SHP77 treated with DMSO at 0.1 percent for 48 hours (cell line): ENCODE measurements at regions not wholly inside any gene's neighbourhood (a gene's known extent, or its start where the extent isn't known, plus 50 kb on each side); places are given as distances from the start of the nearest gene placed in this dataset.

Source experiments
- DNase-seq: peaks from one replicate; lab custom pipeline; 2025; lab: John Stamatoyannopoulos, UW

DNA sequence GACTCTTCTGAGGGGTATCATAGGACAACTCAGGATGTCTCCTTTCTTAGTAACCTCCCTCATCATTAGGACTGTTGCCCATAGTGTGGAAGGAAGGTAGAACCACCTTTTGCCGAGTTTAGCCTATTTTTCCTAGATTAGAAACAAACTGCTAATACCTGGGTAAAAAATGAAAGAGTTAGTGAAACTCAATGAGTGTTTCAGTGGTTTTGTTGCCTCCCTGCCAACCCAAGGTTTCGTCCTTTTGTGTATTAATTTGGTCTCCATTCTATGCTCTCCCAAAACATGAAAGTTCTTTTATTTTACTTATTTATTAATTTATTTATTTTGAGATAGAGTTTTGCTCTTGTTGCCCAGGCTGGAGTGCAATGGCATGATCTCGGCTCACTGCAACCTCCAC lies 174.9 kb upstream of the KCNJ16 start:
- no peak for DNase-seq

DNA sequence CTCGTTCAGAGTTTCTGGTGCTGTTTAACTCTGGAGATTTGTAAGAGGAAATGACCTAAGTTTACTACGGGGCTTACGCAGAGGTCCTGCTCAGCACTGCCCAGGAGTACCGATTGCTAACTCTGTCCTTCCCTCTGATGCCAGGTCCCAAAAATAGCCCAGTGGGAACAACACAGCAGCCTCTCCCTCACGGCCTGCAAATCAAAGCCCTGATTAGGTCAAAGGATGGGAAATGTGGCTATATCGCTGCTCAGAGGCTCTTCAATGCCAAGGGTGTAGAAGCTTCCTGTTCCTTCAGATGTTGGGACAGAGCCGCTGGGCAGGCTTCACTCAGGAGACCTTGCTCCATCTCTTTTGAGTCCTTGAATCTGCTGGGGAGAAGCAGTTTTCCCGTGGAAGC lies 174.2 kb upstream of the KCNJ16 start:
- DNase-seq: no peak

DNA sequence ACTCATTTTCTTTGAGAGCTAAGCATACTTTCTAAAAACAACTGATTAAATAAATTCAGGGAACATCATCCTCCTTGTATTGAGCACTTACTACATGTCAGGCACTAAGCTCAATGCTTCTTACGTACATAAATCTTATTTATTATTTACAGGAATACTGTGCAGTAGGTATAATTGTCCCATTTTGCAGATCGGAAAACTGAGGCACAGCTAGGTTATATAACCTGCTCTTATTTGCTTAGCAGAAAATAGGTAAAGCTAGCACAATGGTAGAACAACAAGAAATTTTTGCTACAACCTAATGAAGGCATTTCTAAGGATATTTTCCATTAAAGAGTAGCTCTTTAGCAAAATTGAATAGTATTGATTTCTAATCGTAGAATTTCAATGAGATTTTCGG lies 168.7 kb upstream of the KCNJ16 start:
- no peak for DNase-seq

DNA sequence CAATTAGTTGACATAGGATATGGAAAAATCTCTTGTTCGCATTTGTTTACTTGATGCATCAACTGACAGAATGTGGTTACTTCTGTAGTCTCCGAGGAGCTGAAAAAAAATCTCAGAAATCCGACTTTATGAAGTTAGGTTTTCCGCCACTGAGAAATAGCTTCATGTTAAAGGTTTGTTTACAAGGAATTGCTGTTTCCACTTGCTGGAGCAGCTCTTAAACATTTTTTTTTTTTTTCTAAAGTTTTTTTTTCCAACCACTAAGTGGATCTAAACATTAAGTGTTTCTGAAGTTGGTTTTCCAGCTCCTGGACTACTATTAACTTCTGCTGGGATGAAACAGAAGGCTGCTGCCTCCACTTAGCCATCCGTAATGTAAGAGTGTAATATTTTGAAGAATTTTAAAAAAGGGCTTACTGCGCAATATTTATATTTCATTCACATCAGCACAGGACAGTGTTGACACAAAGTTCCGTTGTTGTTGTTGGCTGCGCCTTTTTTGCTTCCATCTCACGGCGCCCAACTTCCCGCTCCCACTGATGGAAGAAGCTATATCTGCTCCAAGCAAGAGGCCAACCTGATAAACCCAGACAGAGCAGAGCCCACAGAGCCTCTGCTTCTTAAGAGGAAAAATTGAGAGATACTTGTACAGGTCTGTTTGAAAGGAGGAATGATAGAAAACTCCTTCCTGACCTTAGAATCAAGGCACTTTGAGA lies 167.7 kb upstream of the KCNJ16 start:
- DNase-seq: no peak

DNA sequence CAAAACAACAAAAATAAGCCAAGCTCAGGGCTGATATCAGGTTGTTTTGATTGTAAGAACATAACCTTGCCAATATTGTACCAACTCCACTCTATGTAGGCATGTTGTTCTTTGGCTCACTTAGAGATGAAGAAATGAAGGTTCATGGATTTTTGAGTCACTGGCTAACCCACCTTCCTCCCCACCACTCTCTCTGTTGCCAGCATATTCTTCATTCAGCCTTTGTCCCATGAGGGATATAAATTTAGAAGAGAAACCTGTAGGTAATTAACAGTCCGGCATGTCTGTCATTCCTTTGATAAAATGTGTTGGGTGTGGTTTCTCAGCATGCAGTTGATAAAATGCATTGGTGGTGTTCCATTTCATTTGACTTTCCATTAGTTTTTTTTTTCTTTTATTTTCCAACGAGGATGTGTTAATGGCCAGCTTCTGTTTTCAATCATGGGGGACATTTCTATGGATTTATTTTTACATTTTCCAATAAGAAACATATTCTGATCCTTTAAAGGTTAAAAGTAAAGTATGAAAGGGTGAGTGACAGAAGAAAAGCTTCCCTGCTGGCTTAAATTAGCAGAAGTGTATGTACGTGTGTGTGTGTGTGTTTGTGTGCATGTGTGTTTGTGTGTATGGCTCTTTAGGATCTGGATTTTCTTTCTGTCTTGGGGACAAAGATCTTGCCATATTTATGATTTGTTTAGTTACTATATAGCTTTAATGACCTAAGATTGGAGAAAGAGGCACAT lies 166.2 kb upstream of the KCNJ16 start:
- DNase-seq: no peak

DNA sequence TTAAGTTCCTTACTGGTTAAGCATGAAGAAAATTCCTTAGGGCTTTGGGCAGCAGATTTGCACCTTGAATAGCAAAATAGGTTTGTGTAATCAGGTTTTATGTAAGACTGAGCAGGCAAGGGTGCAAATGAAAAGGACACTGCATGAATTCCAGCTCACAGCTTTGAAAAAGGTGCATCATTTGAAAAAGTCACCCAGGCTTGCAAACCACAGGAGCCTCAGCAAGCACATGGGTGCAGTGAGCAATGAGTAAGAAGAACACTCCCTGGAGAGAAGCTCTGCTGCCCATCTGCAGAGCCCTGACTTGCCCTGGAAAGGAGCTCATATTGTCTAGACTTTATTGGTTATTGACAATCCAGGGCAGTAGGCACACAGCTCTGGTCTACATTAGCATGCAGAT lies 165.6 kb upstream of the KCNJ16 start:
- DNase-seq: no peak

DNA sequence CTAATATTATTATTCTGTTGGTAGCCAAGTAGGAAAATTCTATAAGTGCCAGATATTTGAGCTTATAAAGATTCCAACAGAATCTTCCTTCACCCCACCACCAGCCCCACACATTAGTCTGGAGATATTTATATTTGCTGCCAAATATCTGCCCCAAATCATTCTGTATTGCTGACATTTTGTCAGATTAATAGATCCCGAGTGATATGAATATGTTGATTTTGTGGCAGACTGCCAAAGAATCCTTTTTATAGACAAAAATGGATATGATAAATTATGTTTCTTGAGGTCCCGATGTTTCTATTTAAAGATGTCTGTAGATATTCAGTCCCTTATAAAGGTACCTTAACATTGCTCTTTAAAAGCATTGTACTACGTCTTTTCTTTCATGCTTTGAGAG lies 162.2 kb upstream of the KCNJ16 start:
- DNase-seq: no peak

DNA sequence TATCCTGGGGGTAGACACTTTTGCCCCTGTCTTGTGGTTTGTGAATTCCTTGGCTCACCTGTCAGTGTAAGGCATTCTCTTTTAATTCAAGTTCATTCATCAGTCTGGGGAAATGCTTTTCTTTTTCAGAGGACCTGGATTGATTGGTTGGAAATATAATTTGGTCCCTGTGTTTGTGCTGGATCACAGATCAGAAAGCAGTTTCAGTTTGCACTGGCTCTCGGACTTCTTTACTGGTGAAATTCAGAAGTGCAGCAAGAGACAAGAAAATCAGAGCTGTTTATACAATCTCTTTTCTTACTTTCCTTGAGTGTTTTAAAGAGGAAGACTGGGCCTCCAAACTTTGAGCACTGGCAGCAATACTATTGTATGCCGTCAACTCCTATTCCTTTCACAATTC lies 161.8 kb upstream of the KCNJ16 start:
- DNase-seq: no peak

DNA sequence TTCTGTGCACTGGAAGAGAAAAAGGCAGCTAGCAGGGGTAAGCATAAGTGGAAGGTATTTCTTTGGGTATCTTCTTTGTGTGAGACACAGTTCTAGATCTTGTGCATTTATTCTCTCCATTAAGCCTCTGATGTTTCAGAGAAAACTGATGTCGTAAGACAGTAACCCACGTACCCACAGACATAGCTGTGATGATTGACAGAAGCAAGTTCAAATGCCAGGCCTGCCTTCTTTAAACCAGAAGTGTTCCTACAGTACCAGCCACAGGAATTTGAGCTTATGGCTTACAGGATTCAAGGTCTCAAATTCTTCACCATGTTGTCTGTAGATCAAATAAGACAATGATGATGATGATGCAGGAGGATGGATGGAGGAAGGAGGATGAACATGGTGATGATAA lies 161.4 kb upstream of the KCNJ16 start:
- DNase-seq: no peak

DNA sequence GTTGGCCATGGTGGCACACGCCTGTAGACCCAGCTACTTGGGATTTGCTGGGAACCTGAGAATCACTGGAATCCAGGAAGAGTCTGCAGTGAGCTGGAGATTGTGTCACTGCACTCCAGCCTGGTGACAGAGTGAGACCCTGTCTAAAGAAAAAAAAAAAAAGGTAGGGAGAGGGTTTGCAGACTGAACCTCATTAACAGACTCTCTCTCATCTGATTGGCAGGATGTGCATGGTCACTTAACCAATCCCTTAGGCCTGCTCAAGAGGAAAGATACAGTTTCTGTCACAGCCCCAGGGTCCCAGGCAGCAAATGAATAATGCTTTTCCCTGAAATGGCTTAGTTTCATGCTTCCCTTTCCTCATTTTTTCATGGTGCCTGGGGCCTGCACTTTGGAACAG lies 160.5 kb upstream of the KCNJ16 start:
- no peak for DNase-seq

DNA sequence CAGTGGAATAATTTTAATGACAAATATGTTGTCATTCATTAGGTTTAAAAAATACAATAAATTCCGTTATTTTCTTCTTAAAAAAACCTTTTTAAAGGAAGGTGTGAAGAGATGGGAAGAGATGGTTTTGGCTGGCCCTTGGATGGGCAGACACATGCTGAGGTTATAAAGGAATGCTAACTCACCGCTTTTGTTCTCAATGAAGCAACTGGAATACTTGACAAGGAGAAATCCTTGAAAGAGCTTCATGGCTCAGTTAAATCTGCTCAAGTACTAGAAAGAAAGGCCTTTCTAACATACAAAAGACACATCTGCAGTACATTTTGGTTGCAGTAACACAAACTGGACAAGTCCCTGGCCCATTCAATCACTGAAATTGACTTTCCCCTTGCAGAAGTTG lies 158.3 kb upstream of the KCNJ16 start:
- no peak for DNase-seq

DNA sequence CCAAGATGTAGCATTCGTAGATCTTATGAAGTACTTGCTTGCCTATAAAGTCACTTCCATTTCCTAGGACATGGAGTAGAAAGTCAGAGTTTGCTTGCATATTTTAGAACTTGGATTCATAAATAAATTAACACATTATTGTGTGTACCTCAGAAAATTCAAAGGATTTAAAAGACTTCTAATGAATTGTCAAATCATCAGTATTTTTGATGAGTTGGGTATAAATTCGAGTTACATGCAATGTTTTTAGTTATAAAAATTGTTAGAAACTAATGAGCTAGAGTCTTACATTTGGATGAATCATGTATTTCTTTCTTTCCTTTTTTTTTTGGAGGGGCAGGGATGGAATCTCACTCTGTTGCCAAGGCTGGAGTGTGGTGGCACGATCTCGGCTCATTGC lies 156.9 kb upstream of the KCNJ16 start:
- DNase-seq: no peak

DNA sequence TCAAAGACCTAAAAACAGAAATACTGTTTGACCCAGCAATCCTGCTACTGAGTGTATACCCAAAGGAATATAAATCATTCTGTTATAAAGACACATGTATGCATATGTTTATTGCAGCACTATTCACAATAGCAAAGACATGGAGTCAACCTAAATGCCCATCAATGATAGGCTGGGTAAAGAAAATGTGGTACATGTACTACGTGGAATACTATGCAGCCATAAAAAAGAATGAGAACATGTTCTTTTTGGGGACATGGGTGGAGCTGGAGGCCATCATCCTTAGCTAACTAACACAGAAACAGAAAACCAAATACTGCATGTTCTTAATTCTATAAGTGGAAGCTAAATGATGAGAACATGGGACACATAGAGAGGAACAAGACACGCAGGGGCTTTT lies 155.2 kb upstream of the KCNJ16 start:
- no peak for DNase-seq

DNA sequence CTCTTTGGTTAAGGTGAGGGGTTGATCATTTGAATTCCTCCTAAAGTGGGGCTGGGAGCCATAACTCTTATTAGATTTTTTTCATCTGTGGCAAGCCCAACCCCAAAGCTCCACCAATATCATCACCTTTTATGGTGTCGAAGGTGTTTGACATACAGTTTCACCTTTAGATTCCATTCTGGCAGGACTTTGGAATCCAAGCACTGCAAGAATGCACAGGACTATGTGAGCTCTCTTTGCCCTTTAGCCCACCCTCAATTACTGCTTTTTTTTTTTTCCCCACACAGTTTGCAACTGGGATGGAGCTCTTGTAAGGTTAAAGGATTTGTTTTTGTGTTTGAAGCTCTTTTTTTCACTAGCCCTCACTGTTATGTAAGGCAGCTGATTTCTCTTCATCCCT lies 154.0 kb upstream of the KCNJ16 start:
- DNase-seq: no peak

DNA sequence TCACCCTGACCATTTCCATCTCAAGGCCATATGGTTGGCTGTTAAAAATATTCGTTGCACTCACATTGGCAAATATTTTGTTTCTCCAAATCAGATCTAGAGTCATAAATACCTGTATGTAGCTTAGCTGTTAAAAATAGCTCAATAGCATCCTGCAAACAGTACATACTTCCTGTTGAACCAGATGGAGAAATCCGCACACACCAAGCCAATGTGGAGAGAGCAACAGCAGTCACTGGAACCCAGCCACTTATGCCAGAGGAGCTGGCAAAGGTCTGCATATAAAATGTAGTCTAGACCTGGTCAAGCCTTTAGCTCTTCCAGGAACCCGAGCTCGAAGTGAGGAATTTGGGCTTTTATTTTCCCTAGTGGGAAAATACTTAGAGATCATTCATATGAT lies 146.4 kb upstream of the KCNJ16 start:
- DNase-seq: peak; percentile 18

DNA sequence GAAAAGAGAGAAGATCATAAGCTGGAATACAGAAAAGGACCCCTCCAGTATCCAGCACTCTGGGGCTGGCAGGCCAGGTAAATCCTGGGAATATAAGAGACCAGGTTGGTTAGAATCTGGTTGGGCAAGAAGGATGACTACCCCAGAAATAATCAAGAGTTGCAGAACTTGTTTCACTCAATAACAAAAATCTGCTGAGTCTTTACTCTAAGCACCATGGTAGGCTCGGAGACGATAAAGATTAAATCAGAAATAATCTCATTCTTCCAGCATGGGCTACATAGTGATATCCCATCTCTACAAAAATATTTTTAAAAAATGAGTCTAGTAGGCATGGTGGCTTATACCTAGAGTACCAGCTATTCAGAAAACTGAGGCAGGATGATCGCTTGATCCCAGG lies 138.0 kb upstream of the KCNJ16 start:
- no peak for DNase-seq

DNA sequence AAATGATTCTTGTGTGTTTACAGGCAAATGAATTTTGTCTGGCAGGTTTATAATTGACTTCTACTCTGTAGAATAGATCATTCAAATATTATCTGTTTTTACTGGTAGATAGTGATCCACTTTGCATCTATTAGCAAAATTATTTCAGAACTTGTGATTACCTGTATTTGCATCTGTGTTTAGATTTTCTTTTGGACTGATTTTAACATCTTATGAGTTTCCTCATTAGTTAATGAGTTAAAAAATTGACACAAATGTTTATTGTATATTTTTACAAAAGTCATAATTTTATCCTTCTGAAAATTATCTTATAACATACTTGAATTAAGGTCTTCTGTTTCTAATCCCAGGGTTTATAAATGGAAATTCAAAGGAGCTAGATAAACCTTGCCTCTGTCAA lies 132.0 kb upstream of the KCNJ16 start:
- no peak for DNase-seq

DNA sequence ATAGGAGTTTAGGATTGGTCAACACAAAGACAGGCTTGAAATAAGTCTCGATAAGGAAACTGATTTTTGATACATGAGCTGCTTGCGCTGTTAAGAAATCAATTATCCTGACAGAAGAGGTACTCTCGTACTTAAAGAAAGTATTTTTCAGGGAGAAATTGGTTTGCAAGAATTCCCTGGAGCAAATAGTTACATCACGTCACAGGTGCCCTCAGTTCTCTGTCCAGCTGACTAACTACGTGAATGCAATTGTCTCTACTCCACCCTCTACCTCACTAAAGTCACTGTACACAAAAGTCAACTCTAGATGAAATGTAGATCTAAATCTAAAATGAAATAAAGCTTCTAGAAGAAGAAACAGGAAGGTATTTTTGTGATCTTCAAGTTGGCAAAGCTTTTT lies 130.6 kb upstream of the KCNJ16 start:
- no peak for DNase-seq

DNA sequence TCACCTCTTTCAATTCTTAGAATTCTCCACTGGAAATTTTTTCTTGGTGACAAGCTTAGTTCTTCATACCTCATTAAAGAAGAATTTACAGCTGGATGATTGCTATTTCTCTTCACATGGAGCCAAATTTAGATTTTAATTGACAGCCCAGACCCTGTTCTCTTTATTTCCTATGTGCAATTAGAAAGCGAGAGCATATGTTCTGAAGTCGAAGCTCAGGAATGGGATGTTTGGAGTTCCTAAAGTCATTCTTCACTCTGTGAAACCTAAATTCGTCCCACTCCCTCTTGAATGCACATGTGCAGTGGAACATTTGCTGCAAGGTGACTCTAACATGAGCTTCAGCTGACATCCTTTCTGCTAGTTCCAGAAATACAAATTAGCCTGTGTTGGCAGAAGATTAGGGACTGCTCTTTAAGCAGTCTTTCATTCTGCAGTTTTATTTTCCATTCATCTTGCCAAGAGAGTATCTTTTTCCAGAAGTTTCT lies 129.3 kb upstream of the KCNJ16 start:
- no peak for DNase-seq

DNA sequence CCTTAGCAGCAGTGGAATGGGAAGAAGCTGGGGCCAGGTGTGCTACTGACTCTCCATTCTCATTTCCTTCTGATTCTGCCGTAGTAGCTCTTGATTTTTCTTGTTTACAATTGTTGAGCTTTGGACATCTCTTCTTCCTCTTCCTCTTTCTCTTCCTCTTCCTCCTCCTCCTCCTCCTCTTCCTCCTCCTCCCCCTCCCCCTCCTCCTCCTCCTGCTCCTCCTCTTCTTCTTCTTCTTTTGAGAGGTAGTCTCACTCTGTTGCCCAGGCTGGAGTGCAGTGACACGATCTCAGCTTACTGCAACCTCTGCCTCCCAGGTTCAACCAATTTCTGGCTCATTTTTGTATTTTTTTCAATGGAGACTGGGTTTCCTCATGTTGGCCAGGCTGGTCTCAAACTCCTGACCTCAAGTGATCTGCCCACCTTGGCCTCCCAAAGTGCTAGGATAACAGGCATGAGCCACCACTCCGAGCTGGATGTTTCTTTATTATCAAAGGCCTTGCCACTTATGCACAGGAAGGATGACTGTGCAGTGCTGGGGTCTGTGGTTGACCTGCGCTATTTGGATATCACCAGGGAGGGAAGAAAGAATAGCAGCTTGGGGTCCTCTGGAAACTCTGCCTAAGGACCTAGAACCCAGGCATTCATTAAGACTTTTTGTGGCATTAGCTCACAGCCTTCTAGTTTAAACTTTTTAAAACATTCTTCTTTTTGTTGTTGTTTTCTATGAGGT lies 127.8 kb upstream of the KCNJ16 start:
- no peak for DNase-seq

DNA sequence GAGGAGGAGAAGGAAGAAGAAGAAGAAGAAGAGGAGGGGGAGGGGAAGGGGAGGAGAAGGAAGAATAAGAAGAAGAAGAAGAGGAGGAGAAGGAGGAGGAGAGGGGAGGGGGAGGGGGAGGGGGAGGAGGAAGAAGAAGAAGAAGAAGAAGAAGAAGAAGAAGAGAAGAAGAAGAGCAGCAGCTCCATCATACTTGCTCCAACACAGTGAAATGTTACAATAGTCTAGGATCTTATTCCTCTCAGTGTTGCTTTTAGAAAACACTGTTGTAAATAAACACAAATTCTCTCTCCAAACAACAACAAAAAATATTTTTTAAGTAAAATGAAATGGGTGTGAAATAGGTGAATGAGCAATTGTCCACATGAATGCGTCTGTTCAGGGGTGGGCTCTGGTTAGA lies 126.6 kb upstream of the KCNJ16 start:
- DNase-seq: no peak

DNA sequence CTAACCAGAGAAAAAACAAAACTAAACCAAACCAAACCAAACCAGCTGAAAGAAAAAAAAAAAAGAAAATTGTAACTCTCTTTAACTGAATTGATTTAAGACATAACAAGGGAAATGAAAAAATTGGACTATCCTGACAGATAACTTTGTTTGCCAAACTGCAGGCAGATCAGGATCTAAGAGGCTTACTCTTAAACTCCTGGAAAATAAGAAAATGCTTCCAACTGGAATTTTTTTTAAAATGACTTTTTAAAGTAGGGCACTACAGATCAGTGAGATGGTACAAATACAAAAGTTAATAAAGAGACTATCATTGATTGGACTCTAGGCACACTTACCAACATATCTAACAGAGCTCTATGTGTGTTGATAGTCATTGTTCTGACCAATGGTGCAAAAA lies 125.5 kb upstream of the KCNJ16 start:
- no peak for DNase-seq
